ENCODE measurements at regions not wholly inside any gene's neighbourhood (a gene's known extent, or its start where the extent isn't known, plus 50 kb on each side); places are given as distances from the start of the nearest gene placed in this dataset.

DNA sequence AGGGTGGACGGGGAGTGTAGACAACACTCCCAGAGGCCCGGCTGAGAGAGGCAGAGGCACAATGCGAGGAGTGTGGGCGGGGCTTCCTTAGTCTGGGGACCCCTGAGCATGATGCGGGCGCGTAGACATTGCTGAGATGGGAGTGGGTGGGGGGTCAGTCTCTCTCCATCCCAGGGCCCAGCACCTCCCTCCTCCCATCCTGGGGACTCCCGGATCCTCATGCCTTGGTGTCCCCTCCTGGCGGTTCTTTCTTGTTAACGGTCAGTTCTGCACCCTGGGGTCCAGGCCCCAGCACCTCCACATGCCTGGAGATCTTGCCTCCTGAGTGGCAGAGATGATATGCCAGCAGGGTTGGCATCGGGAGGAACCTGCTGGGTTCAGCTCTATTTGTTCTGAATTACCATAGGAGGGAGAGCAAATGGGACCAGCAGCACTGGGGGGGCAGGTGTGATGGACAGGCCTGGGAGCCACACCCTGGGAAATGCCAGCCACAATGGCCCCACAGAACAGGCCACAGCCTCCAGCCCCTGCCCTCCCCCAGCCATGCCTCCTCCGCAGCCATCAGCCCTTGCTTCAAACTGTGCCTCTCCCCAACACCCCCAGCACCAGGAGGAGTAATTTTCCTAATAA lies 55.7 kb downstream of the RTL6 start:
- no peak for DNase-seq (ENCODE audit: low read depth)

DNA sequence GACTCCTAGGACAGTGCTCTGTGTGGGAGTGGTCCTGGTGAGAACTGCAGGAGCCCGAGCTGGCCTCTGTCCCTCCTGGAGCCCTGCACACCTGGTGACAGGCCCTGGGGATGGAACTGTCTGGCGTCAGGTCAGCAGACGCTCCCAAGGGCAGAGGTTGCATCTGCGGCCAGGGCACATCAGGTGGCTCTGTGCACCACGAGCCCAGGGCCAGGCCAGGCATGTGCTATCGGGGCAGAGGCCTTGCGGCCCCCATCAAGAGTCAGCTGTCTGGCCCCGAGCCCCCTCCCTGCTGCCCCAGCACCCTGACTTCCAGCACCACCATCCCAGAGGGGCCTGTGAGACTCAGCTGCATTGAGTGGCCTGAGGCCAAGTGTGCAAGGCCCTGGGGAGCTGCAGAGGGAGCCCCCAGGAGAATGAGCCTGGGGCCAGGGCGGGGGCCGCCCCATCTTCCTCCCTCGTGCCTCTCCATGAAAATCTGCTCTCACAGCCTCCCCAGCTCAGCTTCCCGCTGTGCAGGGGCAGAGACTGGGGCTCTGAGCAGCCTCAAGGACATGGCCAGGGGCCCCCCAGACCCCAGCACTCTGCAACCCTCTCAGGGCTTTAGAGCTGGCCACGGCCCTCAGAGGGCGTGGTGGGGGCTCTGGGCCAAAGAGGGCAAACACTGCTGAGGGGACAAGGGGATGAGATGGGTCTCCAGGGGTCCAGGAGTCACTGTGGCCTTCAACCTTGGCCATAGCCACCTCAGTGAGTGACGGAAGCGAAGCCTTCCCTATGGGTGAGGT lies 56.4 kb downstream of the RTL6 start:
- DNase-seq (ENCODE audit: low read depth), result no peak

DNA sequence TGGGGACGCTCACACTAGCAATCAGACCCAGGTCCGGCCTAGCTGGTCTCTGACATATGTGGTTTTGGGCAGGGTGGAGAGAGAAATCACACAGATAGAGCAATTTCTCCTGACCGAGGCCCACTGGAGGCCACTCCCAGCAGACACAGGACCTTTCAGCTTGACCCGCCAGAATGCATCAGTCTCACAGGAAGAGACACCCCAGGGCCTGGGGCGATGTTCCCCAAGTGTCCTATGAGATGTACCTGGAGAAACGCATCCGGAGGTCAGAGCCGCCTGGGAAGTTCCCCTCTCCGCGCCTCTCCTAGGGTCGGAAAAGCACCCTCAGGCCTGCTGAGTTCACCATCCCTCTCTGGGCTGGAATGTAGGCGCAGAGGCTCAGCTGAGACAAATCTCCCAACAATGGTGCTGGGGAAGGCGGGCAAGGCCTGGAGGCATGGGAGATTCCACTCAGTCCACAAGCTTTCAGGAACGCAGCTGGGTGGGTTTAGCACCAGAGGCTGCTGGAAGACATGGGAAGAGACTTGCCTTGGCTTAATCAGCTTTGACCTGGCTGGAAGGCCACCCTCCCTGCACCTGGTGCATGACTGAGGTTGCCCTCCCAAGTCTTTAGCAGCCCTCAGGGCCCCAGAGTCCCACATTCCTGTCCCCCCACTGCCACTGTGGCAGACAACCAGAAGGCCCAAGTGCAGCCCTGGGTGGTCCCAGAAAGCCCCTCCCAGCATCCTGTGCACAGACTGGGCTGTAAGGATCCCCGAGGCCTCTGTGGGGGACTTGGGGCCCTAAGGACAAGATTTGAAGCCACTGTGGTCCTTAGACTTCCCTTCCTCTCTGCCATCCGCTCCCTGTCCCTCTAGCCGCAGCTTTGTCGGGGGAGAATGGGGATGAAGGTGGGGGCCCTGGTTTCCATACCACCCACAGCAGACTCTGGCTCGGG lies 57.5 kb downstream of the RTL6 start:
- no peak for DNase-seq (ENCODE audit: low read depth)

DNA sequence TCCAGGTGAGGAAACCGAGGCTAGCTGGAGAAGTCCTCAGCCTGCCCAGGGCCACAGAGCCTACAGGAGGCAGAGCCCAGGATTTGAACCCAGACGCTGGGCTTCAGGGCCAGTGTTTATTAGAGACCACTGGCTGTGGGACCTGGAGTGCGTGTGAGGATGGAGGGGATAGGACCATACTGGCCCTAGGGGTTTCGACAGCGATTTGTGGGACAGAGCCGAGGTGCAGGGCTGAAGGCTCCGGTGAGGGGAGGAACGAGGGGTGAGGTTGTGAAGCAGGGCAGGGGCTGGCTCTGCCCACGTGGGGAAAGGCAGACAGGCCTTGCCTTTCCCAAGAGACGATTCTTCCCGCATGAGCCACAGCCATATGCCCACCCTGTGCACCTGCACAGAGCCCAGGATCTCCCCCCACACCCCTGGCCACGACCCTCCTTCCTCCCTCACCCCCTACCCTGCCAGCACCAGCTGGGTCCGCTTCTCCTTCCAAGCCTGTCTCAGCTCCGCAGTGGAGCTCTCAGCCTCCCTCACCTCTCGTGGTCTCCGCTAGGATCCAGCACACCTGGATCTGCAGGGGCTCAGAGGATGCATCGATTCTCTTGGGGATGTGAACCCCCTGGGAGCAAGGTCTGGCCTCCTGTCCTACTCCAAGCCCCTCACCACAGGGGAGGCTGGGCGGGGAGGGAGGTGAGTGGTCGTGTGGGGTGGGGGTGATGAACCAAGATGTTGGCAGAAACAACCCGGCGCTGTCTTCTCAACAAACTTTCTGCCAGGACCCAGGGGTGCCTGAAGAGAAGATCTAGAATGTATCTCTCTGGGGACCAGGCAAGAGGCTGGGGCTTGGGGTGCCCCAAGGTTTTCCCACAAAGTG lies 58.4 kb downstream of the RTL6 start:
- no peak for DNase-seq (ENCODE audit: low read depth)

DNA sequence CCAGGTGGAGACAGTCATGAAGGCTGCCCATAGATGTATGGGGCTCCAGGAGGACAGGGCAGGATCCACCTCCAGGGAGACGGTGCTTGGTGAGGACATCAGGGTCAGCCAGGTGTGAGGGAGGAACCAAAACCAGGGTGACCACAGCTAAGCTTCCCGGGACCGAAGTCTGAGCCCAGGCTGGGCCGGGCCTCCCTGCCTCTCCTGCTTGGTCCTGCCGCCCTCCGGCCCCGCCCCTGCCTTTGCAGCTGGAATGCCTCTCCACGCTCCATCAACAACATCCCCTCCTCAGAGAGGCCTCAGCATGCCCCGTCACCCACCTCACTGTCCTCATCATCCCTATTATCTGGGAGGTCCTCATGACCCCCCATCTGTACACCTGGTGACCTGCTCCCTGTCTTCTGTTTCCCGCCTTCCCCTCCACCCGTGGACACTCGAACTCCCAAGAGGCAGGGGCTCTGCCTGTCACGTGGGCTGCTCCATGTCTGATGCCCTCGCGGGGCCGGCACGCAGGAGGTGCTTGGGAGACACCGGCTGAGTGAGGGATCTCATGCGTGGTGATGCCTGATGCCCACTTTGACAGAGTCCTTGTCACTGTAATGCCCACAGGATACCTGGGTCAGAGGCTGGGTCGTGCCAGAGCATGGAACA lies 59.4 kb downstream of the RTL6 start:
- DNase-seq (ENCODE audit: low read depth), result no peak

DNA sequence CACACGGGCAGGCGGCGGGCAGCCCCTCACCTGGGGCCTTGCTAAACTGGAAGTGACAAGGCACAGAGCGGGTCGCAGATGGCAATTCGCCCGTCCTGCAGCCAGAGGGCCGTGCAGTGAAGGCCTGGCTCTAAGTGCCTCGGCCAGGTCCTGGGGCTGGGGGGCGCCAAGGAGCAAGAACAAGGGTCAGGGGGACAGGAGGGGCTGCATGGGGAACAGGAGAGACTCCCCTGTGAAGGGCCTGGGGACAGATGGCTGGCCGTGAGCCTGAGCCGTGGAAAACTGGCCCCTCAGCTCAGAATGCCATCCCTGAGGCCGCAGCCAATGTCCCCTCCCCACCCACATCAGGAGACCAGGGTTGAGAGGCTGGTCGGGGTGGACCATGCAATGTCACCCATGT lies 60.0 kb downstream of the RTL6 start:
- no peak for DNase-seq (ENCODE audit: low read depth)

DNA sequence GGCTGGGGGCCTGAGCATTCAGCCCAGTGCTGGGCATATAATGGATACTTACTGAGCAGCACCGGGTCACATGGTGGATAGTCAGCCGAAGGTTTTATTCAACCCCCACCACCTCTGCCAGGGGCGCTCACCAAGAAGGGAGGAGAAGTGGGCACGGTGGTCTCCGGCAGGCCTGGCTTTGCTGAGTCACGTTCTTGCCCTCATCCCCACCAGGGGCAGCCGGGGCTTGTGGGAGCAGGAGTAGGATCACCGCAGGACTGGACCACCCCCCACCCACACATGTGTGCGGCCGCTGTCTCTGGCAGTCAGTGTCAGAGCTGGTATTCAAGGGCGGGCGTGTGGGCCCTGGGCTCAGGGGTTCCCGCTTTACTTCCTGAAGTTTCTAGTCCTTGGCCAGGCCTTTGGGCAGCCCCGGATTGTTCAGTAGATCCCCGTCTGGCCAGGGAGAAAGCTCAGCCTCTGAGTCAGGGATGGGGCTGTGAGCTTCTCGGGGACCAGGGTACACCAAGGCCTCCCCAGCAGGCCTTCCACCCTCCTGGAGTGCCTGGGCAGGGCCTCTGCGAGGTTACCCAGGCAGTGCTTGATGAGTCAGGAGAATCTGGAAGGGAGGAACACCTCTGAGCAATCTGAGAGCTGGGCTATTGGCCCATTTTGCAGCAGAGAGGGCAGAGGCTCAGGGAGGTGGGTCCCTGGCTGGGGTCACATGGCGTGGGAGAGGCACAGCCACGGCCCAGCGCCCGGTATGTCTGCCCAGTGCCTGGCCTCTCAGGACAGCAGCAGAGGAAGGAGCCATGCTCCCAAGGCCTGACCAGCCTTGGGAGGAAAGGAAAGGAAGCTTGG lies 60.6 kb downstream of the RTL6 start:
- no peak for DNase-seq (ENCODE audit: low read depth)

DNA sequence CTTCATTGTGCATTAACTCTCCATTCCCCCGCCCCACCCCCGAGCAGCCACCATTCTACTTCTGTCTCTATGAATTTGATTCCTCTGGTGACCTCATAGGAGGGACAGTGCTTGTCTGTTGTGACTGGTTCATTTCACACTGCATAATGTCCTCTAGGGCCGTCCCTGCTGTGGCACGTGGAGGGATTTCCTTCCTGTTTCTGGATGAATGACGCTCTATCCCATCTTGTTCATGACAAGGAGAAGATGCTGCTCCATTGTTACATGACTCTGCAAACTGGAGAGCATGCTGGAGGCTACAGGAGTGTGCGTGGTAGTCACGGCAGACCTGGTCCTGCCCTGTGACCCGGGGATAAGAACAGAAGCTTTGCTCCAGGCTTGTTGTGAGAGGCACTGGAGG lies 61.3 kb downstream of the RTL6 start:
- DNase-seq (ENCODE audit: low read depth), result no peak

DNA sequence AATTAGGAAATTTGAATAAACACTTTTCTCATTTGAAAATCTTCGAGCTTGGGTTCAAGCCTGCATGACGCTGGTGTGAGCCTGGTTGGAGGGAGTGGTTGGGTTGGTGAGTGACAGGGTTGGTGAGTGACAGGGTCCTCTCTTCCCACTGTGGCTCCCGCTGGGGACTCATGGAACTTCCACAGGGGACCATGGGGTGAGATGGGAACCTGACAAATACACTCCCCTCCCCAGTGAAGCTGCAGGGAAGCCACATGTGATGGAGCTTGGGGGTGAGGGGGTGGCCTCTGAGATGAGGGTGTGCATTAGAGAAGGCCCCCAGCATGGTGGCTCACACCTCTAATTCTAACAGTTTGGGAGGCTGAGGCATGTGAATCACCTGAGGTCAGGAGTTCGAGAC lies 66.8 kb downstream of the RTL6 start:
- no peak for DNase-seq (ENCODE audit: low read depth)

DNA sequence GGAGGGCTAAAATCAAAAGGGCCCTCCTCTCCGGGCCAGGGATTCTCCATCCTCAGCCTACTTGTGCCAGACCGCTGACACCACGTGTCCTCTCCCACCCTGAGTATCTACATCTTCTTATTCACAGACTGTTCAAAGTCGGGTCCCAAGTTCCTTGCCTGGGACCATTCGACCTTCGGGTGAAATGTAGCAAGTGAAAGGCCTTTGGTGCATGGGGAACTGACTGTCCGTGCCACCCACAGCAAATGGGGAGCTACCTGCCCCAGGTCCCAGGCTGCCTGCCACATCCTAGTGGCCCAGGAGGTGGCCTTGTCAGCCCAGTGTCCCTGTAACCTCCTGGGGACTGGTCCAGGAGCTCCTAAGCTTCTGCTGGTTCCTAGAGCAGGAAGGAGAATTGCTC lies 67.3 kb downstream of the RTL6 start:
- no peak for DNase-seq (ENCODE audit: low read depth)

DNA sequence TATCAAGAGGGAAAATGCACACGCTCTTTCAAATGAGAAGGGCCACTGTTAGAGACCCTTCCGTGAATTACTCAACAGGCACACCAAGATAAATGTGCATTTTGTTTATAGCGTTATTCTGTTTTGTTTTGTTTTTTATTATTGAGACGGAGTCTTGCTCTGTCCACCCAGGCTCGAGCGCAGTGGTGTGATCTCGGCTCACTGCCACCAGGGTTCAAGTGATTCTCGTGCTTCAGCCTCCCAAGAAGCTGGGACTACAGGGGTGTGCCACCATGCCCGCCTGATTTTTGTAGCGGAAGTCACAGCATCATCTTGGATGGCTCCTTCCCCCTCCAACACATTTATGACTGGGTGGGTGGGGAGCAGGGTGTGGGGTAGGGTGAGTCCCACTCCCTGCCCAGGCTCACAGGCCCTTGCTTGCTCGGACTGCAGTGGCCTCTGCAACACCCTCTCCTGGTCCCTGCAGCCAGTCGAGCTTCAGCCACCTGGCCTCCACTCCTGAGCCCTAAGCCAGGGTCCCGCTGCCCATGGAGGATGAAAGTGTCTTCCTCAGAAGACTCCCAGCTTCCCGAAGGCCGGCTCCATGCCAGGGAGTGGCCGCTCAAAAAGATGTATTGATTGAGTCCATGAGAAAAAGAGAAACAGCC lies 68.0 kb downstream of the RTL6 start:
- no peak for DNase-seq (ENCODE audit: low read depth)

DNA sequence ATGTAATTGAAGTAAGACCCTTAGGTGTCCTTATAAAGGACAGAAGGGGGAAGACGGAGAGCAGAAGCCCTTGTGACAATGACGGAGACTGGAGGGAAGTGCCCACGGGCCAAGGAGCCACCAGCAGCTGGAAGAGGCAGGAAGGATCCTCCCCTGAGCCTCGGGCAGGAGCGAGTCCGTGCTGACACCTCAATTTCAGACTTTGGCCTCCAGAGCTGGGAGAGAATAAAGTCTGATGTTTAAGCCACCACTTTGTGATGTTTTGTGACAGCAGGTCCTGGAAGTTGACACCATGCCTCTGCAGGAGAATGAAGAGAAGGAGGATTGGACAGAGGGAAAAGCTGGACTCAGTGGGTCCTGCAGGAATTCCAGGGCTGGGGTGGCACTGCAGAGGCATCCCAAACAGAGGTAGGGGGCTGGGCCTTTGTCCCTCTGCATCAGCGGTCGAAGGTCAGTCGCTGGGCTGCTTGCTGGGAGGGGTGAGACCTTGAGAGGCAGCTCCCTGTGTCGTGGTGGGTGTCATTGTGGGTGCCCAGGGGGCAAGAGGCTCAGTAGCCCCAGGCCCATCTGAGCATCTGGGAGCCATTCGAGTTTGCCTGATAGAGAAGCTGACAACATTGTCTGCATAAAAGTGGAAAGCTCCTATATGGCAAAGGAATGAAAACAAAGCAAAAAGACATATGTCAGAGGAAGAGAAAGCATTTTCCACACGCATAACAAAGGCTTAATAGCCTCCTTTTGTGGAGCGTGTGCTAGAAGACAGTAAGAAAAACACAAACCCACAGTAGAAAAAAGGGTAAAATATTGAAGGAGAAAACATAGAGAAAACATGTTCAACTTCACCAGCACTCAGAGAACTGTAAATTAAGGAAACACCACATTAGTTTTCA lies 68.8 kb downstream of the RTL6 start:
- DNase-seq (ENCODE audit: low read depth), result no peak

DNA sequence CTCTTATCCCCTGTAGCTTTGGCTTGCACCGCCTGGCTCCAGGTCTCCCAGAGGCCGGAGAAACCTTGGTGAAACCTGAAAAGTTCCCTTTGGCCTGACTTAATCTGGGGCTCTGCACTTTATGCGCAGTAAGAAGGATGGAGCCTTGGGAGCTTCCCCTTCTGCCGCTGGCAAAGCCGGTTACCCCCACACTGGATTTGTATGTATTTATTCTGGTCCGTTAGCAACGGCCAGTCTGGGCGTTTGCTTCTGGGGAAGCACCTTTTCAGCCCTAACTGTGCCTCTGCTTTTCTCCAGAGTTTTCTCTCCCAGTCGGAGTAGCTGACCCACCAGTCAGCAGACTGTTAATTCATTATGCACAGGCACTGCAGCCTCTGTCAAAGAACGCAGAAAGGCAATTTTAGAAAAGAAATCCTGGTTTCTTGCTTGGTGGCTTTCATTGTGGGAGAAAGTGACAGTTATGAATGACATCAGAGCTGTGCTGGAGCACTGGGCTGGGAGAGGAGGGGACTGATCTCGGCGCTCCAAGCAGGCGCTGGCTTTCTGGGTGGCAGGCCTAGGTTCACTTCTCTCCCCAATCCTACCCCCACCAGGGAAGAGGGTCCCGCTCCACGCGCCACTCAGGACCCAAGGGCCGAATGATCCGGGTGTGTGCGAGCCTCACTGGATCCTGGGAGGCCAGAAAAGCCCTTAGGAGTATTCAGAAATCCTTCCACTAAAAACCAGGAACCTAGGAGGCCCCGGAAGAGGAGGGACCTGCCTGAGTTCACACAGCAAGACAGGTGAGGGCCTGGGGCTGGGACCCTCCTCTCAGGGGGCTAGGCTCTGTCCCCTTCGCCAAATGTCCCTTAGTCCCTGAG lies 70.2 kb downstream of the RTL6 start:
- DNase-seq (ENCODE audit: low read depth), result no peak

DNA sequence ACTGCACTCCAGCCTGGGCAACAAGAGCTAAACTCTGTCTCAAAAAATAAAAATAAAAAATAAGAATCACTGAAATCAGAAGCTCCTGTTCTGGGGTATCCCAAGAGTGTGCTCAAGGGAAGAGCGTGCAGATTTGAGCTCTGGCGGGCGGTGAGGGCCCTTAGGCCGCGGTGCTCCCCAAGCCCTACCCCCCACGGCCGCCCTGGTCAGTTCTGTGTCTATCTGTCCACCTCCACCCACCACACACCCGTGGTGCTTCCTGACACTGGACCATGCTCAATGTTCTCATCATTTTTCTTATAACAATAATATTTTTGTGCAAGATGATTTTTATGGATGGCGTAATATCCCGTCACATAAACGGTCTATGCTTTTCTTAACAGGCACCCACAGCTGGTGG lies 71.1 kb downstream of the RTL6 start:
- DNase-seq (ENCODE audit: low read depth), result no peak

DNA sequence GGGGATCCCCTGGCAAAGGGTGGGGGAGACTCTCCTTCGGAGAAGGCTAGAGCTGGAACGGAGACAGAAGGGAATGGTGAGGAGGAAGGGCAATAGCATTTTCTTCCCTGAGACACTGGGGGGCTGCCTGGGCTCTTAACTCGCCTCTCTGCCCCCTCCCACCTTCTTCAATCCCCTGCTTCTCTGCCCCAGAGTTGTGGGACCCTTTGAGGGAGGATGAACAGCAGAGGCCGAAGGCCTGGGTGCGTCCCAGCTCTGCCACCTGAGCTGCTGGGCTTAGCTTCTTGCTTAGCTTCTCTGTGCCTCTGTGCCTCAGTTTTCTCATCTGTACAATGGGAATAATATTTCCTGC lies 72.4 kb downstream of the RTL6 start:
- no peak for DNase-seq (ENCODE audit: low read depth)

DNA sequence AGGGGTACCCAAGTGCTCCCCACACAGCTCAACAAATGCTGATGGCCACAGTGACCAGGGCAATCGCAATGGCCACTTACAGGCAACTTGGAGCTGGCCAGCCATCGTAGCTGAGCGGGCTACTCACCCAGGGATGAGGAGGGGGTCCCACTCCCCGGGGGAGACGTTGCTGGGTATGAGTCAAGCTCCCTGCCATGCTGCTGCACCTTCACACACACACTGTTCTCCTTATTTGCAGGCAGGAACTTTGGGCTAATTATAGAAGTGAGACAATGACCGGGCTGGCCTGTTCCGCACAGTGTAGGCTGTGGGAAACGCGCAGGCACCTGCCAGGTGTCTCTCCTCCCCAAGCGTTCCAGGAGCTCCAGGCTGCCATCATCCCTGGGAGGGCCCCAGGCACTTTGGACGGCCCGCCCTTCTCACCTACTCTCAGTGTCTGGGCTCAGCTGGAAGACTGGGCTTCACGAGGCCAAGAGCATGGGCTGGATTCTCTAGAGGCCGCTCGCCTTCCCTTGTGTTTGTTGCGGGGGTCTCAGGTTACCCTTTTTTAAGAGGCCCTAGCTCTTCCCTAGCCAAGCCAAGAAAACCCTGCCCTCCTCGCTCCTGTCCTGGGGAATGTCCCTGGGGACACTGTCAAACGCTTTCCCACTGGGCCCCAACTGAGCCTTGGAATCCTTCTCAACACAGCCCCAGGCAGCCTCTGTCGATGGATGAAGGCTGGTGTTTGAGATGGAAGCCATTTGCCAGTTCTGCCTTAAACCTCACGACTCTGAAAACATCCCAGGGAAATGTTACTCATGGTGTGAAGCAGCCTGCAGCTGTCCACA lies 73.0 kb downstream of the RTL6 start:
- no peak for DNase-seq (ENCODE audit: low read depth)

DNA sequence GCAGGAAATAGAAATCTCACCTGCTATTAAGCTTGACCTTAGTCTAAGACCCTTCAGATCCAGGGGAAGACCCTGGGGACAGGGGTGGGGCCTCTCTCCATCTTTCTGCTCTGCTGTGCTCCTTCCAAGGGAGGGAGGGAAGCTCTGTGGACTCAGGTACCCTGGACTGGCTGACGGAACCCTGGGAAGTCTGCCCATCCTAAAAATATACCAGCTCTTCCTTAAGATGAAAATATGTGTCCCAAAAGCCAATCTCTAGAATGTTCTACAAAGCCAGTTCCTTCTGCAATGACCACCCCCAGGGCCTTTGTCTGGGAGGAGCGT lies 73.7 kb downstream of the RTL6 start:
- DNase-seq (ENCODE audit: low read depth), result no peak
